Hepatocyte (in vitro differentiated cells): ENCODE measurements at regions not wholly inside any gene's neighbourhood (a gene's known extent, or its start where the extent isn't known, plus 50 kb on each side); places are given as distances from the start of the nearest gene placed in this dataset.

Experiments
- DNase-seq: peaks from one replicate; pipeline ENCODE4 v3.0.0-alpha.2; 2016; ENCODE audit warnings: low spot score
- H2AFZ ChIP-seq: fragments of 200-600 bp; sonication (generic); 2 replicates; pipeline ENCODE4 v1.6.0; 2016; ENCODE audit warnings: antibody characterized with exemption, mild to moderate bottlenecking
- H3K27ac ChIP-seq: fragments of 200-600 bp; sonication (generic); 2 replicates; pipeline ENCODE4 v1.5.1; 2016; ENCODE audit warnings: mild to moderate bottlenecking
- H3K27me3 ChIP-seq: fragments of 200-600 bp; sonication (generic); 2 replicates; pipeline ENCODE4 v1.6.1; 2016
- H3K36me3 ChIP-seq: fragments of 200-600 bp; sonication (generic); replicated peaks from 2 replicates; pipeline ENCODE4 v1.5.1; 2016; ENCODE audit warnings: low read depth; ENCODE audit not compliant: insufficient read depth
- H3K4me1 ChIP-seq: fragments of 200-600 bp; sonication (generic); 2 replicates; pipeline ENCODE4 v1.5.1; 2016; ENCODE audit warnings: mild to moderate bottlenecking, moderate library complexity; ENCODE audit not compliant: insufficient read depth
- H3K4me2 ChIP-seq: fragments of 200-600 bp; sonication (generic); 2 replicates; pipeline ENCODE4 v1.6.0; 2016
- H3K4me3 ChIP-seq: fragments of 200-600 bp; sonication (generic); 2 replicates; pipeline ENCODE4 v1.5.1; 2016; ENCODE audit warnings: mild to moderate bottlenecking
- H3K79me2 ChIP-seq: fragments of 200-600 bp; sonication (generic); 2 replicates; pipeline ENCODE4 v1.6.0; 2017; ENCODE audit warnings: mild to moderate bottlenecking
- H3K9me2 ChIP-seq: fragments of 200-600 bp; sonication (generic); replicated peaks from 2 replicates; pipeline ENCODE4 v1.6.0; 2017; ENCODE audit warnings: mild to moderate bottlenecking; ENCODE audit not compliant: insufficient read depth
- H3K9me3 ChIP-seq: fragments of 200-600 bp; sonication (generic); 2 replicates; pipeline ENCODE4 v1.5.1; 2016; ENCODE audit warnings: low read depth, mild to moderate bottlenecking
- H4K20me1 ChIP-seq: fragments of 200-600 bp; sonication (generic); 2 replicates; pipeline ENCODE4 v1.6.0; 2016; ENCODE audit warnings: mild to moderate bottlenecking; ENCODE audit not compliant: insufficient read depth, poor library complexity, severe bottlenecking
- EZH2 ChIP-seq: fragments of 200-600 bp; sonication (generic); IDR thresholded peaks from 2 replicates; pipeline ENCODE4 v1.6.1; 2016; ENCODE audit warnings: antibody characterized with exemption, mild to moderate bottlenecking, borderline replicate concordance
- EZH2phosphoT487 ChIP-seq: fragments of 200-600 bp; sonication (generic); IDR thresholded peaks from one replicate; pipeline ENCODE4 v1.6.1; 2018; ENCODE audit warnings: antibody characterized with exemption, mild to moderate bottlenecking, low read depth, moderate library complexity; ENCODE audit not compliant: unreplicated experiment, severe bottlenecking
- WGBS: methylation state at CpG from one replicate; pipeline ENCODE4 v1.1.6; 2016; ENCODE audit warnings: low lambda C conversion rate; ENCODE audit errors: missing lambda C conversion rate; 5-methylcytosine and 5-hydroxymethylcytosine counted together
- TF ChIP-seq, protein P1 (sequence below): fragments of 200-600 bp; sonication (generic); IDR thresholded peaks from 2 replicates; pipeline ENCODE4 v1.5.1; 2016; ENCODE audit warnings: antibody characterized with exemption, mild to moderate bottlenecking; ENCODE audit not compliant: poor library complexity

GRCh38 chr4:159497936-159498335, 395.1 kb downstream of the RAPGEF2 start:
- Histone ChIP-seq H3K9me2 (no peaks in the 10 kb centered on the region), H3K27ac (no peak overlapping the region), H3K4me2 (no peak overlapping the region), H4K20me1 (no peaks in the 10 kb centered on the region), H3K4me3 (no peak overlapping the region), H3K9me3 (no peaks in the 10 kb centered on the region), H3K36me3 (no peaks in the 10 kb centered on the region), H3K79me2 (no peaks in the 10 kb centered on the region), H3K4me1 (no peaks in the 10 kb centered on the region), H3K27me3 (peaks cover 7% of the 10 kb centered on the region), H2AFZ (no peak overlapping the region)
- no peak for DNase-seq
- 72% methylated on average over 2 of the region's 2 CpGs for WGBS
- TF ChIP-seq, protein P1, sequence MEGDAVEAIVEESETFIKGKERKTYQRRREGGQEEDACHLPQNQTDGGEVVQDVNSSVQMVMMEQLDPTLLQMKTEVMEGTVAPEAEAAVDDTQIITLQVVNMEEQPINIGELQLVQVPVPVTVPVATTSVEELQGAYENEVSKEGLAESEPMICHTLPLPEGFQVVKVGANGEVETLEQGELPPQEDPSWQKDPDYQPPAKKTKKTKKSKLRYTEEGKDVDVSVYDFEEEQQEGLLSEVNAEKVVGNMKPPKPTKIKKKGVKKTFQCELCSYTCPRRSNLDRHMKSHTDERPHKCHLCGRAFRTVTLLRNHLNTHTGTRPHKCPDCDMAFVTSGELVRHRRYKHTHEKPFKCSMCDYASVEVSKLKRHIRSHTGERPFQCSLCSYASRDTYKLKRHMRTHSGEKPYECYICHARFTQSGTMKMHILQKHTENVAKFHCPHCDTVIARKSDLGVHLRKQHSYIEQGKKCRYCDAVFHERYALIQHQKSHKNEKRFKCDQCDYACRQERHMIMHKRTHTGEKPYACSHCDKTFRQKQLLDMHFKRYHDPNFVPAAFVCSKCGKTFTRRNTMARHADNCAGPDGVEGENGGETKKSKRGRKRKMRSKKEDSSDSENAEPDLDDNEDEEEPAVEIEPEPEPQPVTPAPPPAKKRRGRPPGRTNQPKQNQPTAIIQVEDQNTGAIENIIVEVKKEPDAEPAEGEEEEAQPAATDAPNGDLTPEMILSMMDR, result no peak
- no peak for TF ChIP-seq EZH2phosphoT487
- no peak for TF ChIP-seq EZH2

DNA sequence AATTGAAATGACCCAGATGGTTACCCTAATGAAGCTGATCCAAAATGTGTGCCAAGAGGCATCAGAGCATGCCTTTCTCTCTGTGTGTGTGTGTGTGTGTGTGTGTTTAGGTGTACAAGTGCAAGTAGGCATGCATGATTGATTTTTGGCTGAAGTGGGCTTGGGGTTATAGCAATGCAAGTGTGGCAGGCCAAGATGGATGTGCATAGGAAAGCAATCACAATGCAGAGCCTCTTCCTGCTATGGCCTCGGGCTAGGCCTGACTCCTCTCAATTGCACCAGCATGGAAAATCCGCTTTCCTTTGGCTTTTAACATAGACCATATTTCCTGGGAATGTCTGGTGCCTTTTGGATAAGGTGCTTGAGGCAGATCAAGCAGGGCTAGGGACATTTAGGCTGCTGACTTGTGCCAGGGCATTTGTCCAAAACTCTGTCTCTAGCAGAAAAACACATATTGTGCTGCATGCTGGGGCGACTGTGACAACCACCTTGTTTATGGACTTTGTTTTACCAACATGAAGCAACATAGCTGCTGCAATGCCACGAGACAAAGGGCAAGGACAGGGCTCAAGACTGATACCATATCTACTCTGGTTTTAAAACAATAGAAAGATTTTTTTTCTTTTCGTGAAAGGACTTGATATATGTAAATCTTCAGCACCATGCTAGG, 395.7 kb downstream of the RAPGEF2 start:
- Histone ChIP-seq H2AFZ (no peak overlapping the region), H3K27ac (no peak overlapping the region), H3K36me3 (no peaks in the 10 kb centered on the region), H3K4me2 (no peak overlapping the region), H4K20me1 (no peaks in the 10 kb centered on the region), H3K9me3 (no peaks in the 10 kb centered on the region), H3K9me2 (no peaks in the 10 kb centered on the region), H3K4me1 (no peaks in the 10 kb centered on the region), H3K4me3 (no peak overlapping the region), H3K27me3 (peaks cover 13% of the 10 kb centered on the region), H3K79me2 (no peaks in the 10 kb centered on the region)
- TF ChIP-seq, protein P1, result no peak
- TF ChIP-seq EZH2phosphoT487, result no peak
- TF ChIP-seq EZH2, result no peak
- no peak for DNase-seq
- WGBS, result 65% methylated on average over 5 of the region's 5 CpGs

GRCh38 chr4:159500861-159501260, 398.0 kb downstream of the RAPGEF2 start:
- Histone ChIP-seq H4K20me1 (no peaks in the 10 kb centered on the region), H3K4me1 (no peaks in the 10 kb centered on the region), H3K27me3 (peaks cover 31% of the 10 kb centered on the region), H3K79me2 (no peaks in the 10 kb centered on the region), H3K4me2 (no peak overlapping the region), H3K9me3 (no peaks in the 10 kb centered on the region), H3K4me3 (no peak overlapping the region), H2AFZ (no peak overlapping the region), H3K36me3 (no peaks in the 10 kb centered on the region), H3K9me2 (no peaks in the 10 kb centered on the region), H3K27ac (no peak overlapping the region)
- TF ChIP-seq, protein P1, result no peak
- no peak for TF ChIP-seq EZH2phosphoT487
- TF ChIP-seq EZH2, result no peak
- 73% methylated on average over 2 of the region's 2 CpGs for WGBS
- DNase-seq, result no peak
